ENCODE measurements at regions not wholly inside any gene's neighbourhood (a gene's known extent, or its start where the extent isn't known, plus 50 kb on each side); places are given as distances from the start of the nearest gene placed in this dataset.

- DNase-seq (ENCODE audit: low read depth) = no peak
Measured at GRCh38 chr9:118414676-118415075, 710.5 kb downstream of the TLR4 start.

GRCh38 chr9:118418887-118419565 is 714.8 kb downstream of the TLR4 start:
- no peak for DNase-seq (ENCODE audit: low read depth)

GRCh38 chr9:118419676-118420075 is 715.5 kb downstream of the TLR4 start:
- no peak for DNase-seq (ENCODE audit: low read depth)

- no peak for DNase-seq (ENCODE audit: low read depth)
Measured at GRCh38 chr9:118422508-118422907, 718.3 kb downstream of the TLR4 start.

- DNase-seq (ENCODE audit: low read depth) = no peak
Measured at GRCh38 chr9:118423021-118423420, 718.8 kb downstream of the TLR4 start.

GRCh38 chr9:118423721-118424120 is 719.5 kb downstream of the TLR4 start:
- no peak for DNase-seq (ENCODE audit: low read depth)

GRCh38 chr9:118426772-118427171 is 722.6 kb downstream of the TLR4 start:
- no peak for DNase-seq (ENCODE audit: low read depth)

- no peak for DNase-seq (ENCODE audit: low read depth)
Measured at GRCh38 chr9:118438810-118439209, 734.6 kb downstream of the TLR4 start.

- DNase-seq (ENCODE audit: low read depth) = no peak
Measured at GRCh38 chr9:118439441-118439840, 735.2 kb downstream of the TLR4 start.

GRCh38 chr9:118444403-118444802 is 740.2 kb downstream of the TLR4 start:
- DNase-seq (ENCODE audit: low read depth) = no peak

- no peak for DNase-seq (ENCODE audit: low read depth)
Measured at GRCh38 chr9:118446943-118447639, 742.9 kb downstream of the TLR4 start.

GRCh38 chr9:118449554-118449953 is 745.4 kb downstream of the TLR4 start:
- DNase-seq (ENCODE audit: low read depth) = no peak

- no peak for DNase-seq (ENCODE audit: low read depth)
Measured at GRCh38 chr9:118455259-118455658, 751.1 kb downstream of the TLR4 start.

- no peak for DNase-seq (ENCODE audit: low read depth)
Measured at GRCh38 chr9:118455788-118456187, 751.6 kb downstream of the TLR4 start.

GRCh38 chr9:118457171-118458000 is 753.2 kb downstream of the TLR4 start:
- no peak for DNase-seq (ENCODE audit: low read depth)

- DNase-seq (ENCODE audit: low read depth) = no peak
Measured at GRCh38 chr9:118459913-118460312, 755.7 kb downstream of the TLR4 start.

GRCh38 chr9:118463419-118463818 is 759.2 kb downstream of the TLR4 start:
- DNase-seq (ENCODE audit: low read depth) = no peak

- DNase-seq (ENCODE audit: low read depth) = no peak
Measured at GRCh38 chr9:118473521-118473920, 769.3 kb downstream of the TLR4 start.

GRCh38 chr9:118478752-118479151 is 774.5 kb downstream of the TLR4 start:
- DNase-seq (ENCODE audit: low read depth) = no peak

GRCh38 chr9:118482306-118482705 is 778.1 kb downstream of the TLR4 start:
- no peak for DNase-seq (ENCODE audit: low read depth)

GRCh38 chr9:118483677-118484076 is 779.5 kb downstream of the TLR4 start:
- DNase-seq (ENCODE audit: low read depth) = no peak

GRCh38 chr9:118503236-118503635 is 799.0 kb downstream of the TLR4 start:
- DNase-seq (ENCODE audit: low read depth) = no peak

GRCh38 chr9:118510711-118511110 is 806.5 kb downstream of the TLR4 start:
- DNase-seq (ENCODE audit: low read depth) = no peak

Data from HS-27A (cell line).